GM19351 (cell line): ENCODE measurements at regions not wholly inside any gene's neighbourhood (a gene's known extent, or its start where the extent isn't known, plus 50 kb on each side); places are given as distances from the start of the nearest gene placed in this dataset.
"Not testable (repeated sequence)": the region's sequence is repeated elsewhere in the genome, so short reads cannot be mapped to it uniquely, and the experiment has no call there.

Experiments
- ATAC-seq: cut with Tn5 transposase; IDR thresholded peaks from one replicate; pipeline ENCODE4 v1.9.1; 2021; ENCODE audit warnings: mild to moderate bottlenecking, moderate library complexity; ENCODE audit not compliant: unreplicated experiment

- ATAC-seq: no peak
These were observed 171.2 kb downstream of the TEX29 start for GRCh38 chr13:111491659-111492058.

GRCh38 chr13:111492341-111492950 lies 172.0 kb downstream of the TEX29 start:
- no peak for ATAC-seq

- ATAC-seq: no peak
These were observed 172.5 kb downstream of the TEX29 start for GRCh38 chr13:111492958-111493357.

- ATAC-seq: no peak
These were observed 173.0 kb downstream of the TEX29 start for GRCh38 chr13:111493468-111493867.

GRCh38 chr13:111494641-111495040 lies 174.2 kb downstream of the TEX29 start:
- ATAC-seq: no peak

- ATAC-seq: not testable (repeated sequence)
These were observed 181.4 kb downstream of the TEX29 start for GRCh38 chr13:111501596-111502535.

DNA sequence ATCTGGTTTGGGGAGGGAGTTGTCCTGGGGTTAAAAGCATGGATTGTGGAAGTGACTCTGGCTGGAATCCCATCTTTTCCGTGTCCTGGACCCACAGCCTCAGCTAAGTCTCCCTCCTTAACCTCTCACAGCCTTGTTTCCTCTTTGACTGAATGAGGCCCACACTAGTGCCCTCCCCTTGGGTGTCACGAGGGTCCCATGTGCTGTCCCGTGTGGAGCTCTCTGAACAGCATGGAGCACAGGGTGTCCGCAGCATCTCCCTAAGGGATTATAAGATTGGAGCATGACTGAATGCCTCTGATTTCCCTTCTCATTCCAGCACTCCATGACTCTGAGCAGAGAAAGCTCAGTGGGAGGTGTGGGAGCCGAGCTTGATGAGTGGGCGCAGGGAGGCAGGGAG lies 182.5 kb downstream of the TEX29 start:
- no peak for ATAC-seq

- no peak for ATAC-seq
These were observed 182.9 kb downstream of the TEX29 start for GRCh38 chr13:111503376-111503775.

DNA sequence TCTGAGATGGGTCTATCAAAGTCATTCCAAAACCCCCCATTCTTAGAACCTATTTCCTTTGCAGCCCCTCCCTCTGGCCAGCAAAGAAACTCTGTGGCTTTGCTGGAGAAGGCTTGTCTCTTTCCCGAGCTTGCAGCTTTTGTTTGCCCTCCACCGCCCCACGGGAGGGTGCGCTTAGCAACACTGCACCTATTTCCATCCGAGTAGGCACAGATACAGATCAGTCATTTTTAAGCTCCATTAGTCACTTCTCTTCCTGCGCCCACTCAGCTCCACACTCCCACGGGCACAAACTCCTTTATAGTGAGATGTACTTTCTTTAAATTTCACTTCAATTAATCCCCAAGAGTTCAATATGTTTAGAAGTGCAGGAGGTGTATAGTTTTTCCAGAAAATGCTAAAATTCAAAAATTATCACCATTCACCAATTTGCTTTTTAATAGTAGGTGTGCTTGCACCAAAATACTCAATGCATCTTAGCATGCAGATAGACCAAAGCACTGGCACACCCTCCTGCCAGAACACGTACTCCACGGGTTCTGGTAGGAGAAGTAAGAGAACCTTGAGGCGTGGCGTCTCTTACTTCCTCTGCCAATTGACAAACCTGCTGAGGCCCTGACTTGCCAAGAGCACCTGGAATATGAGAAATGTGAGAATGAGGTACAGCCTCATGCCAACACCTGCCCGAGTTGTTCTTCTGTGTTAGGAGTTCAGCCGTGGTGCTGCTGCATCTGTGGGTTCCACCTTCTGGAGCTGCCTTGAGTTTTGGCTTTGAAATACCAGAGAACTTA lies 183.7 kb downstream of the TEX29 start:
- ATAC-seq: no peak

DNA sequence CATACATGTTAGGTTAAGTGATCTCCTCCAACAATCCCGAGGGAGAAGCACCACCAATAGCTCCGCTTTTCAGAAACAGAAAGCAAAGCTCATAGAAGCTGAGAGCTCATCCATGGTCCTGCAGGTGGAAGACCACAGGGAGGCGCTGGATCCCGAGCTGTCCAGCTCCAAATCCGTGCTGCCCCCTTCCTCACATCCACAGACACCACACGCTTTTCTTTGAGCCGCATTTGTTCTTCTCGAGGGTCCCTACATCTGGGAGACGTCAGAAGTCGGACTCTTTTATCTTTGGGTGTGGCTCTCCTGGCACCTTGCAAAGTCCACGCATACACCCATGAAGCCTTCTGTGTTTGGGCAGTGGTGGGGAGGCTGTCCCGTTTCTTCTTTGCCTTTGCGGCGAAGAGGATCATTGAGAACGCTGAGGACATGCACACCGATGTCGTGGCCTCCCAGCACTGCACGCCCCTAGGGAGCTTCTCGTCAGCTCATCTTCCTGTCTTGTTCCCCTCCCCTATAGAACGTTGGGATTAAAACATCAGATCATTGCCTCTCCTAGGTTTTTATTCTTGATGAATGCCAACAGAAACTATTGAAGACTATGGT lies 184.8 kb downstream of the TEX29 start:
- ATAC-seq: no peak

DNA sequence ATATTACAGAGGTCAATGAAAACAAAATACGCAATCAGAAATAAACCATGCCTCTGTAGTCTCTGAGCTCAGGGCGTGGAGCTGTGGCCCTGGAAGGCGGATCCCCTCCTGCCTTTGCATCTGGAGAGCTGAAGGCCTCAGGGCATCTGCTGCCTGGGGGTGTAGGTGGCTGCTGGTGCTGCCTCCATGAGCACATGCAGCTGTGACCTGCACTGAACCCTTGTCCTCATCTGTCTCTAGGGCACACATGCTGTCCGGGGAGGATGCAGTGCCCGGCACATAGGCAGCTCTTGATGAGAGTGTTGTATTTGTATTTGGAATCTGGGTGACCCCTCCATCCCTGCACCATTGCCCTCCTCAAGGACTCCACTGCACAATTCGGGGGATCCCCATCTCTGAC lies 185.7 kb downstream of the TEX29 start:
- ATAC-seq: no peak

GRCh38 chr13:111506621-111507020 lies 186.2 kb downstream of the TEX29 start:
- ATAC-seq: no peak

GRCh38 chr13:111508164-111508870 lies 187.9 kb downstream of the TEX29 start:
- no peak for ATAC-seq

GRCh38 chr13:111508902-111509509 lies 188.6 kb downstream of the TEX29 start:
- no peak for ATAC-seq

DNA sequence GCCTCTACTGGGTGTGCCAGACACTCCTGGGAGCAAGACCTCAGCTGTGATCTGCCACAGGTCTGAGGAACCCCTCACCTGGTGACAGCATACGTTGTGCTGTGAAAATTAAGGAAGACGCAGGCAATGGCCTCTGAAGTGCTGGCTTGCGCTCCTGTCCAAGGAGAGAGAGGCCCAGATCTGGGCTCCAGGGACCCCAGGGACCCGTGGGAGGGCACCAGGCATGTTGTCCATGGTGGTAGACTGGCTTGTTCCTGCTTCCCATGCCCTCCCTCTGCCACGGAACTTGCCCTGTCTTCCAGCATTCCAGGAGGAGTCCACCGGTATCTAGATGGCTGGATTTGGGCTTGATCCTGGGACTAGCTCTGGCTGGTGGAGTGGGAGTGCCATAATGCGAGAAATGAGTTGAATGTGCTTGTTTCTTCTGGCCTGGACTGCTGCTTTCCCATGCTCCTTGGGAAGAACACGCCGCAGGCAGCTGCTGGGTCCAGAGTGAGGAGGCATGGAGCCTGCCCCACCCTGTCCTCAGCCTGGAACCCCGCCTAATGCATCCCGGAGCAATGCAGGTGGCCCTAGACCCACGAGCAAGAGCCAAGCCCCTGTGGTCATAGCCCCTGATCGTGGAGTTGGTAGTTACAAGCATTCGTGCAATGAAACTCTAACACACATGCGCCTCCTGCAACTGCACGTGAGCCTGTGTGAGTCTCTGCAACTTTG lies 190.2 kb downstream of the TEX29 start:
- ATAC-seq: no peak

DNA sequence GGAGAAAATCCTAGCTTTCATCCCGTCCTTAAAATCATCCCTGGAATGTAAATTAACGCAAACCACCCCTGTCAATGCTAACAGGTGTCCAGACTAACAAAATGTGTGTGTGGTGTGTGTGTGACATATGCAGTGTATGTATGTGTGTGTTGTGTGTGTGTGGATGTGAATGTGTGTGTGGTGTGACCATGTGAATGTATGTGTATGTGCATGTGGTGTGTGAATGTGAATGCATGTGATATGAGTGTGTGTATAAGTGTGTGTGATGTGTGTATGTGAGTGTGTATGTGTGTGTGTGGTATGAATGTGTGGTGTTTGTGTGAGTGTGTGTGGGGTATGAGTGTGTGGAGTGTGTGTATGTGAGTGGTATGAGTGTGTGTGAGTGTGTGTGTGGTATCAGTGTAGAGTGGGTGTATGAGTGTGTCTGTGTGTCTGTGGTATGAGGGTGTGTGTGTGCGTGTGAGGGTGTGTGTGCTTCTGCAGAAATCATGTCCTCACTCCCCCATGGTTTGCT lies 190.8 kb downstream of the TEX29 start:
- ATAC-seq: no peak

DNA sequence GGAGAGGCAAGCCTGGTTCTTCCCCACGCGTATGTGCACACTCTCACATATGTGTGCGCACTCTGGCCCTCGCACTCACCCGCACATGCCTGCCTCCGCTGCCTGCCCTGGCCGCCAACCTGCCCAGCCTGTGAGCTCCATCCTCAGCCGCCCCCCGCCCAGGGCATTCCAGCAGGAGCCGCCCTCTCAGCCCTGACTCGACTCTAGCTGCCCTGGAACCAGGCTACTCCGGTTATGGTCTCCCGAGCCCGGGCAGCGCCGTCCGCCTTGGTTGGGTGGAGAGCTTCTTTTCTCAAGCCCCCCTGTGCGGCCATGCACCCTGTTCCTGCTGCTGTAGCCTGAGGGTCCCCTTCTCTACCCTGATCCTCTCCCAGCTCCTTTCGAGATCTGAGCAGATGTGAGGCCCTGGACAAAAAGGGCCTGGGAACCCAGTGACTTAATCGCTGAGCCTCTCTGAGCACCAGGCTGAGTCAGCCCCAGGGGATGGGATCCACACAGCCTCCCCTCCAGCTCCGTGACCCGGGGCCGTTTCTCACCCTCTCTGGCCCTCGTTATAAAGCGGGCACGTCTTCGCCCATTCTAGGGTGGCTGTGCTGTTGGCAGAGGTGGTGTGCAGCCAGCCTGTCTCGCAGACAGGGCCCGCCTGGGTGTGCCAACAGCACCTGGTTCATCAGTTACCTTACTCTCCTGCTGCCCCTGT lies 191.5 kb downstream of the TEX29 start:
- ATAC-seq: no peak

DNA sequence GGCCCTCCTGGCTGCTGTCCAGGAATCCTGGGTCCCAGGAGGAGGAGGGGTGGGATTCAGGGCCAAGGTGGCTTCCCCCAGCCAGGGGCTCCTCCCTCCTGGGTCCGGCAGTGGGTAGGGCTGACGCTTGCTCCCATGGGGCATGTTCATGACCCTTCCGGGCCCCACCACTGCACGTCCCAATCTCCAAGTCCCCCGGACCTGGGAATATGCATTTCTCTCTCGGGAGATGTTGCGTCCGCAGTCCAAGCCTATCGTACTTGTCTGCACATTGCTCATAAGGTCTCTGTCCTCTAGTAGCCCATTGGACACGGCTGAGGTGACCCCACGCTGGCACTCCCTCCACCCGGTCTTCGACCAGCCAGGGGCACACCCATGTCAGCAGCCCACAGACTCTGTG lies 192.3 kb downstream of the TEX29 start:
- ATAC-seq: no peak
